NT2/D1 (cell line): ENCODE measurements at regions not wholly inside any gene's neighbourhood (a gene's known extent, or its start where the extent isn't known, plus 50 kb on each side); places are given as distances from the start of the nearest gene placed in this dataset.

Experiments
- DNase-seq: peaks from one replicate; pipeline ENCODE4 v3.0.0-alpha.2; 2011; ENCODE audit warnings: low read depth, low spot score
- H3K27me3 ChIP-seq: 2 replicates; pipeline ENCODE4 v1.6.0; 2011; ENCODE audit warnings: mild to moderate bottlenecking; ENCODE audit not compliant: insufficient read length, insufficient read depth
- H3K36me3 ChIP-seq: 2 replicates; pipeline ENCODE4 v1.6.1; 2011; ENCODE audit warnings: mild to moderate bottlenecking, low read length, mixed read lengths; ENCODE audit not compliant: insufficient read depth, insufficient read length
- H3K4me1 ChIP-seq: 2 replicates; pipeline ENCODE4 v1.5.1; 2011; ENCODE audit not compliant: insufficient read depth, insufficient read length
- H3K4me3 ChIP-seq: 2 replicates; pipeline ENCODE4 v1.5.1; 2011; ENCODE audit warnings: low read depth; ENCODE audit not compliant: insufficient read length
- H3K9ac ChIP-seq: 2 replicates; pipeline ENCODE4 v1.6.0; 2011; ENCODE audit warnings: low read depth; ENCODE audit not compliant: insufficient read length
- H3K9me3 ChIP-seq: 2 replicates; pipeline ENCODE4 v1.5.1; 2011; ENCODE audit warnings: mild to moderate bottlenecking, low read length; ENCODE audit not compliant: insufficient read depth
- SUZ12 ChIP-seq: IDR thresholded peaks from 2 replicates; pipeline ENCODE4 v1.6.1; 2011; ENCODE audit not compliant: insufficient read length, insufficient read depth; ENCODE audit errors: extremely low read depth
- YY1 ChIP-seq: IDR thresholded peaks from 2 replicates; pipeline ENCODE4 v1.6.1; 2011; ENCODE audit not compliant: insufficient read length, insufficient read depth
- ZNF274 ChIP-seq: IDR thresholded peaks from 2 replicates; pipeline ENCODE4 v1.6.1; 2011; ENCODE audit warnings: mild to moderate bottlenecking, low read depth, low read length

- TF ChIP-seq SUZ12 (no peak), YY1 (no peak), ZNF274 (no peak)
- Histone ChIP-seq H3K4me3 (no peak overlapping the region), H3K36me3 (no peaks in the 10 kb centered on the region), H3K27me3 (no peaks in the 10 kb centered on the region), H3K9ac (no peak overlapping the region), H3K4me1 (peaks cover 21% of the 10 kb centered on the region), H3K9me3 (no peaks in the 10 kb centered on the region; the same call in 1 of the 2 replicates)
- DNase-seq: no peak
Observed at GRCh38 chr5:176734756-176735342, 75.5 kb upstream of the UNC5A start.

- TF ChIP-seq ZNF274: no peak
- TF ChIP-seq YY1: no peak
- TF ChIP-seq SUZ12: no peak
- H3K9ac ChIP-seq: no peak overlapping the region
- no peaks in the 10 kb centered on the region; the same call in 1 of the 2 replicates for H3K9me3 ChIP-seq
- DNase-seq: no peak
- no peaks in the 10 kb centered on the region for H3K27me3 ChIP-seq
- H3K4me3 ChIP-seq: no peak overlapping the region
- peaks cover 22% of the 10 kb centered on the region for H3K4me1 ChIP-seq
- H3K36me3 ChIP-seq: no peaks in the 10 kb centered on the region
Observed at GRCh38 chr5:176735383-176736265, 74.7 kb upstream of the UNC5A start.

- Histone ChIP-seq H3K4me3 (no peak overlapping the region), H3K36me3 (no peaks in the 10 kb centered on the region), H3K9ac (no peak overlapping the region), H3K27me3 (no peaks in the 10 kb centered on the region), H3K9me3 (no peaks in the 10 kb centered on the region), H3K4me1 (peaks cover 28% of the 10 kb centered on the region)
- DNase-seq: no peak
- TF ChIP-seq ZNF274 (no peak), SUZ12 (no peak), YY1 (no peak)
Observed at GRCh38 chr5:176736301-176736930, 73.9 kb upstream of the UNC5A start.

- Histone ChIP-seq H3K9ac (no peak overlapping the region), H3K4me3 (no peak overlapping the region), H3K4me1 (peaks cover 30% of the 10 kb centered on the region), H3K36me3 (no peaks in the 10 kb centered on the region), H3K27me3 (no peaks in the 10 kb centered on the region), H3K9me3 (no peaks in the 10 kb centered on the region)
- no peak for DNase-seq
- no peak for TF ChIP-seq YY1
- no peak for TF ChIP-seq SUZ12
- TF ChIP-seq ZNF274: no peak
Observed at GRCh38 chr5:176736931-176737745, 73.2 kb upstream of the UNC5A start.

GRCh38 chr5:176737746-176738636 lies 72.4 kb upstream of the UNC5A start:
- Histone ChIP-seq H3K27me3 (peaks cover 5% of the 10 kb centered on the region), H3K36me3 (no peaks in the 10 kb centered on the region), H3K9ac (no peak overlapping the region), H3K4me3 (no peak overlapping the region), H3K4me1 (peaks cover 30% of the 10 kb centered on the region), H3K9me3 (no peaks in the 10 kb centered on the region)
- TF ChIP-seq SUZ12: no peak
- TF ChIP-seq YY1: no peak
- no peak for TF ChIP-seq ZNF274
- no peak for DNase-seq

- Histone ChIP-seq H3K9me3 (no peaks in the 10 kb centered on the region), H3K9ac (no peak overlapping the region), H3K4me3 (no peak overlapping the region), H3K27me3 (peaks cover 5% of the 10 kb centered on the region), H3K36me3 (no peaks in the 10 kb centered on the region), H3K4me1 (peaks cover 27% of the 10 kb centered on the region)
- DNase-seq: no peak
- no peak for TF ChIP-seq ZNF274
- no peak for TF ChIP-seq SUZ12
- no peak for TF ChIP-seq YY1
Observed at GRCh38 chr5:176738637-176739250, 71.6 kb upstream of the UNC5A start.
